Stomach (tissue), 4 donors: ENCODE measurements at regions not wholly inside any gene's neighbourhood (a gene's known extent, or its start where the extent isn't known, plus 50 kb on each side); places are given as distances from the start of the nearest gene placed in this dataset.

Source experiments
- CTCF ChIP-seq, 7 experiments: fragments of 450-650 bp in 4 of 7; fragments of 200-600 bp in 3 of 7; sonication (generic) in 3 of 7; IDR thresholded peaks; one replicate each; pipeline ENCODE4 v1.5.1; 2016 to 2019; ENCODE audit warnings: antibody characterized with exemption in 7 of 7, control low read depth in 2 of 7, mild to moderate bottlenecking in 1 of 7
- EP300 ChIP-seq: sonication (generic); formaldehyde crosslinking; IDR thresholded peaks from one replicate; pipeline ENCODE4 v1.6.1; 2017; ENCODE audit warnings: antibody characterized with exemption
- POLR2A ChIP-seq, 4 donors: fragments of 450-650 bp; IDR thresholded peaks; one replicate each; pipeline ENCODE4 v1.6.1; 2016; ENCODE audit warnings: antibody characterized with exemption in 4 of 4, control low read depth in 2 of 4, mild to moderate bottlenecking in 1 of 4, moderate library complexity in 1 of 4

- no peak for TF ChIP-seq EP300
- TF ChIP-seq CTCF (IDR thresholded peaks at IDR 0.05) = no peak
- no peak for TF ChIP-seq POLR2A (IDR thresholded peaks at IDR 0.05)
Observed at GRCh38 chr12:43044241-43044640, 454.7 kb upstream of the PRICKLE1 start.
